A549 (cell line): ENCODE measurements at regions not wholly inside any gene's neighbourhood (a gene's known extent, or its start where the extent isn't known, plus 50 kb on each side); places are given as distances from the start of the nearest gene placed in this dataset.

Source experiments
- ATAC-seq, 2 experiments: fragments of 200-7000 bp in 1 of 2; fragments of >200 bp in 1 of 2; cut with Nextera tagmentation in 1 of 2; cut with Tn5 transposase in 1 of 2; 3 replicates each; pipeline versions ENCODE4 v1.8.0 to v1.9.1; 2018 to 2020; ENCODE audit warnings: mild to moderate bottlenecking in 1 of 2, moderate library complexity in 1 of 2
- CTCF ChIA-PET: fragments of 300-600 bp; sonication (Branson Sonifier 250); formaldehyde crosslinking; extraction: SDS; loops from one replicate; lab custom pipeline; 2021; ENCODE audit warnings: antibody characterized with exemption, inconsistent platforms; lab: Yijun Ruan, JAX
- POLR2A ChIA-PET: fragments of 350-600 bp; formaldehyde crosslinking; extraction: SDS; loops from one replicate; lab custom pipeline; 2021; ENCODE audit warnings: antibody characterized with exemption, inconsistent platforms; lab: Yijun Ruan, JAX
- DNase-seq, 2 experiments: peaks; one replicate each; pipeline versions ENCODE4 v3.0.0 to v3.0.0-alpha.2; 2011 to 2016; ENCODE audit warnings: low read depth in 1 of 2, low spot score in 1 of 2
- FAIRE-seq: peaks from 2 replicates; lab custom pipeline; 2011; peaks lifted over from hg19 to GRCh38; lab: Jason Lieb, UNC
- H3K27ac ChIP-seq, 2 experiments: fragments of >200 bp; sonication (Bioruptor Twin); formaldehyde crosslinking; 3 replicates each; pipeline ENCODE4 v1.5.1; 2016 to 2017
- H3K4me1 ChIP-seq: fragments of >200 bp; sonication (Bioruptor Twin); formaldehyde crosslinking; 3 replicates; pipeline ENCODE4 v1.6.1; 2016
- H3K4me2 ChIP-seq: fragments of >200 bp; sonication (Bioruptor Twin); formaldehyde crosslinking; 3 replicates; pipeline ENCODE4 v1.6.1; 2016
- H3K4me3 ChIP-seq: fragments of >200 bp; sonication (Bioruptor Twin); formaldehyde crosslinking; 3 replicates; pipeline ENCODE4 v1.5.1; 2016
- H3K9me3 ChIP-seq: fragments of >200 bp; sonication (Bioruptor Twin); formaldehyde crosslinking; 3 replicates; pipeline ENCODE4 v1.6.1; 2016
- BHLHE40 ChIP-seq: IDR thresholded peaks from 2 replicates; pipeline ENCODE4 v1.6.1; 2012; ENCODE audit warnings: low read depth, low read length, inconsistent platforms
- CEBPB ChIP-seq, 2 experiments: fragments of >200 bp in 1 of 2; sonication (Bioruptor Twin) in 1 of 2; formaldehyde crosslinking in 1 of 2; IDR thresholded peaks; 2 replicates each; pipeline ENCODE4 v1.6.1; 2012 to 2016
- EHF ChIP-seq: fragments of 250-450 bp; sonication (Bioruptor Pico); IDR thresholded peaks from 2 replicates; pipeline ENCODE4 v1.5.0; 2020; ENCODE audit warnings: mild to moderate bottlenecking
- FOSL2 ChIP-seq, 2 experiments: fragments of 450-650 bp in 1 of 2; fragments of >200 bp in 1 of 2; sonication (Bioruptor Twin) in 1 of 2; formaldehyde crosslinking; IDR thresholded peaks; 2 replicates each; pipeline versions ENCODE4 v1.5.0 to v1.6.1; 2016 to 2020; ENCODE audit warnings: mild to moderate bottlenecking in 1 of 2, moderate library complexity in 1 of 2
- FOXS1 ChIP-seq: fragments of 250-450 bp; sonication (Bioruptor Pico); IDR thresholded peaks from 2 replicates; pipeline ENCODE4 v1.5.0; 2020; ENCODE audit warnings: mild to moderate bottlenecking, moderate library complexity
- HDAC2 ChIP-seq: fragments of 200-600 bp; sonication (generic); IDR thresholded peaks from 2 replicates; pipeline ENCODE4 v1.6.1; 2016
- HOXB13 ChIP-seq: fragments of 250-450 bp; sonication (Bioruptor Pico); IDR thresholded peaks from 2 replicates; pipeline ENCODE4 v1.5.0; 2020; ENCODE audit warnings: low read depth, mild to moderate bottlenecking, moderate library complexity
- HOXB5 ChIP-seq: fragments of 250-450 bp; sonication (Bioruptor Pico); IDR thresholded peaks from 2 replicates; pipeline ENCODE4 v1.5.0; 2020; ENCODE audit warnings: mild to moderate bottlenecking, moderate library complexity
- MAFK ChIP-seq: fragments of 450-650 bp; IDR thresholded peaks from 2 replicates; pipeline ENCODE4 v1.6.1; 2014; ENCODE audit not compliant: partially characterized antibody
- NFE2L2 ChIP-seq: fragments of 150-350 bp; conservative IDR thresholded peaks from 2 replicates; pipeline ENCODE4 v1.6.1; 2014; ENCODE audit warnings: low read length
- NPAS2 ChIP-seq: fragments of 250-450 bp; sonication (Bioruptor Pico); IDR thresholded peaks from 2 replicates; pipeline ENCODE4 v1.8.0; 2022; ENCODE audit warnings: mild to moderate bottlenecking, moderate library complexity, borderline replicate concordance
- NR3C1 ChIP-seq: fragments of >200 bp; sonication (Bioruptor Twin); formaldehyde crosslinking; IDR thresholded peaks from 3 replicates; pipeline ENCODE4 v1.6.1; 2017
- POLR2A ChIP-seq: IDR thresholded peaks from 2 replicates; pipeline ENCODE4 v1.6.1; 2012; ENCODE audit warnings: mild to moderate bottlenecking, low read length
- RARB ChIP-seq: fragments of 250-450 bp; sonication (Bioruptor Pico); IDR thresholded peaks from 2 replicates; pipeline ENCODE4 v1.8.0; 2021; ENCODE audit warnings: mild to moderate bottlenecking, moderate library complexity
- ZNF302 ChIP-seq: fragments of 250-450 bp; sonication (Bioruptor Pico); IDR thresholded peaks from 2 replicates; pipeline ENCODE4 v1.9.0; 2021; ENCODE audit warnings: inconsistent platforms, mild to moderate bottlenecking, moderate library complexity
- WGBS: methylation state at CpG from one replicate; pipeline ENCODE4 v1.1.6; 2017; ENCODE audit errors: missing lambda C conversion rate; 5-methylcytosine and 5-hydroxymethylcytosine counted together
- TF ChIP-seq, protein P1 (sequence below): IDR thresholded peaks from 2 replicates; pipeline ENCODE4 v1.6.1; 2012; ENCODE audit warnings: low read depth, borderline replicate concordance
- TF ChIP-seq, protein P2 (sequence below): fragments of >200 bp; sonication (Bioruptor Twin); formaldehyde crosslinking; IDR thresholded peaks from 2 replicates; pipeline ENCODE4 v1.6.1; 2016
- TF ChIP-seq, protein P3 (sequence below): fragments of >200 bp; sonication (Bioruptor Twin); formaldehyde crosslinking; IDR thresholded peaks from 3 replicates; pipeline ENCODE4 v1.6.1; 2016
- TF ChIP-seq, protein P4 (sequence below): fragments of 150-350 bp; IDR thresholded peaks from 2 replicates; pipeline ENCODE4 v1.6.1; 2014; ENCODE audit warnings: low read depth, mild to moderate bottlenecking, low read length
- TF ChIP-seq, protein P5 (sequence below): fragments of 250-450 bp; sonication (Bioruptor Pico); IDR thresholded peaks from 2 replicates; pipeline ENCODE4 v1.5.0; 2020; ENCODE audit warnings: low read depth, mild to moderate bottlenecking, moderate library complexity

DNA sequence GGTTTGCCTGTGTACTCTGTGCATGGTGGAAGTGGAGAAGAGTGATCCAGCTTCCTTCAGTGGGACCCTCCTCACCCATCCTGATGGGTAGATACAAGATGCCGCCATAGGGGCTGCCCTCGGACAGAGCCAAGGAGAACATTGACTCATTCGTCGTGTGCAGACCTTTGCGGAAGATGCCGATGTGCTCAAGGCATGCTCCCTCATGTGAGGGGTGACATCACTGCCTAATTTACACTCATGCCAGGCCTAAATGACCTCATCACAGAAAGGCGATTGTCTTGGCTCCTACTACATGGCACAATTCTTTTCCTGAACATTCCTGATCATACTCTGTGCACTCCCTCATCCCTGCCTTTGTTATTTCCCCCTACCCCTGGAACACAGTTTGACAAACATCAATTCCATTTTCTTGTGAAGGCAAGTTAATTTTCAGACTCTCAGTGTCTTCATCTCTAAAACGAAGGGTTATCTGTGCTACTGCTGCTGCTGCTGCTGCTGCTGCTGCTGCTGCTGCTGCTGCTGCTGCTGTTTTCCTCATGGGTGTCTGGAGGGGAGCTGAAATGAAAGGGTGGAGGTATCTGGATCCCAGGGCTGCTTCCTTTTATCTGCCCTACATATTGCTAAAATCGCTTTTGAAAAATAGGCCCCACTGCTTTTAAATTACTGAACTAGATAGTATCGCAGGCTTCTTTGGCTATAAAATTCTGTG is 146.5 kb upstream of the ARGLU1 start:
- no peak overlapping the region for H3K27ac ChIP-seq
- CTCF ChIA-PET = interaction anchor here (0.5 kb wide), 1 partner anchor 8 kb away, joined by 3 read pairs; no protein-coding TSS in a partner anchor
- WGBS = 34% methylated on average over 10 of the region's 10 CpGs
- no peak for FAIRE-seq
- H3K9me3 ChIP-seq = no peaks in the 10 kb centered on the region
- no peak for DNase-seq
- TF ChIP-seq, protein P1, sequence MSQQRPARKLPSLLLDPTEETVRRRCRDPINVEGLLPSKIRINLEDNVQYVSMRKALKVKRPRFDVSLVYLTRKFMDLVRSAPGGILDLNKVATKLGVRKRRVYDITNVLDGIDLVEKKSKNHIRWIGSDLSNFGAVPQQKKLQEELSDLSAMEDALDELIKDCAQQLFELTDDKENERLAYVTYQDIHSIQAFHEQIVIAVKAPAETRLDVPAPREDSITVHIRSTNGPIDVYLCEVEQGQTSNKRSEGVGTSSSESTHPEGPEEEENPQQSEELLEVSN = no peak
- TF ChIP-seq MAFK (no peak), POLR2A (no peak), HOXB13 (CRISPR knock-in tag) (no peak), RARB (CRISPR knock-in tag) (no peak), EHF (CRISPR knock-in tag) (no peak), NPAS2 (CRISPR knock-in tag) (no peak), NR3C1 (no peak), BHLHE40 (no peak), FOXS1 (CRISPR knock-in tag) (no peak), HDAC2 (no peak)
- TF ChIP-seq, protein P2, sequence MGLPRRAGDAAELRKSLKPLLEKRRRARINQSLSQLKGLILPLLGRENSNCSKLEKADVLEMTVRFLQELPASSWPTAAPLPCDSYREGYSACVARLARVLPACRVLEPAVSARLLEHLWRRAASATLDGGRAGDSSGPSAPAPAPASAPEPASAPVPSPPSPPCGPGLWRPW = no peak
- TF ChIP-seq, protein P3, sequence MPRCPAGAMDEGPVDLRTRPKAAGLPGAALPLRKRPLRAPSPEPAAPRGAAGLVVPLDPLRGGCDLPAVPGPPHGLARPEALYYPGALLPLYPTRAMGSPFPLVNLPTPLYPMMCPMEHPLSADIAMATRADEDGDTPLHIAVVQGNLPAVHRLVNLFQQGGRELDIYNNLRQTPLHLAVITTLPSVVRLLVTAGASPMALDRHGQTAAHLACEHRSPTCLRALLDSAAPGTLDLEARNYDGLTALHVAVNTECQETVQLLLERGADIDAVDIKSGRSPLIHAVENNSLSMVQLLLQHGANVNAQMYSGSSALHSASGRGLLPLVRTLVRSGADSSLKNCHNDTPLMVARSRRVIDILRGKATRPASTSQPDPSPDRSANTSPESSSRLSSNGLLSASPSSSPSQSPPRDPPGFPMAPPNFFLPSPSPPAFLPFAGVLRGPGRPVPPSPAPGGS = no peak
- TF ChIP-seq, protein P4, sequence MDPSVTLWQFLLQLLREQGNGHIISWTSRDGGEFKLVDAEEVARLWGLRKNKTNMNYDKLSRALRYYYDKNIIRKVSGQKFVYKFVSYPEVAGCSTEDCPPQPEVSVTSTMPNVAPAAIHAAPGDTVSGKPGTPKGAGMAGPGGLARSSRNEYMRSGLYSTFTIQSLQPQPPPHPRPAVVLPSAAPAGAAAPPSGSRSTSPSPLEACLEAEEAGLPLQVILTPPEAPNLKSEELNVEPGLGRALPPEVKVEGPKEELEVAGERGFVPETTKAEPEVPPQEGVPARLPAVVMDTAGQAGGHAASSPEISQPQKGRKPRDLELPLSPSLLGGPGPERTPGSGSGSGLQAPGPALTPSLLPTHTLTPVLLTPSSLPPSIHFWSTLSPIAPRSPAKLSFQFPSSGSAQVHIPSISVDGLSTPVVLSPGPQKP = no peak
- ATAC-seq = no peak
- no peak overlapping the region for H3K4me2 ChIP-seq
- no peaks in the 10 kb centered on the region for H3K4me1 ChIP-seq
- POLR2A ChIA-PET = no interaction called here
- H3K4me3 ChIP-seq = no peak overlapping the region

DNA sequence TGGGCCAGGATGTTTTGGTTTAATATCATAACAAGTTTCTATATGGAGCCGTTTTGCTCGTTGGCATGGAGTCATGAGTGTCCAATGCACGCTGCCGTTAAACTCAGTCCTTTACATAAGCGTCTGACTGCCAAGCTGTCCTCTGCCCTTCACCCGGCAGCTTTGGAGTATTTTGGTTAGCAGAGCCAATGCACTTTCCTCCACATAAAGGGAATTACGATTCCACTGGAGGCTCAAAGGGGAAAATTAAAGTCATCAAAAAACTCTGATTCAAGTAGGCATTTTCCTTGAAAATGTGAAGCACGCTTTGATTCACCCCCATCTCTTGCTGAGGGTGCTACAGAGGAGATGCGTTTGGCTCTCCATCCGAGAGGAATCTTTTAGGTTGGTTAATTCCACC is 144.4 kb upstream of the ARGLU1 start:
- Histone ChIP-seq H3K9me3 (no peaks in the 10 kb centered on the region), H3K4me2 (no peak overlapping the region), H3K4me3 (no peak overlapping the region), H3K27ac (no peak overlapping the region), H3K4me1 (no peaks in the 10 kb centered on the region)
- no peak for DNase-seq
- WGBS = 42% methylated on average over 10 of the region's 10 CpGs
- POLR2A ChIA-PET = no interaction called here
- ATAC-seq = no peak
- CTCF ChIA-PET = no interaction called here
- TF ChIP-seq FOSL2 (IDR thresholded peaks at IDR 0.05) = no peak
- TF ChIP-seq FOSL2 (CRISPR knock-in tag; IDR thresholded peaks at IDR 0.05) = no peak
- TF ChIP-seq ZNF302 (CRISPR knock-in tag) = no peak
- TF ChIP-seq, protein P1 = no peak
- TF ChIP-seq, protein P5, sequence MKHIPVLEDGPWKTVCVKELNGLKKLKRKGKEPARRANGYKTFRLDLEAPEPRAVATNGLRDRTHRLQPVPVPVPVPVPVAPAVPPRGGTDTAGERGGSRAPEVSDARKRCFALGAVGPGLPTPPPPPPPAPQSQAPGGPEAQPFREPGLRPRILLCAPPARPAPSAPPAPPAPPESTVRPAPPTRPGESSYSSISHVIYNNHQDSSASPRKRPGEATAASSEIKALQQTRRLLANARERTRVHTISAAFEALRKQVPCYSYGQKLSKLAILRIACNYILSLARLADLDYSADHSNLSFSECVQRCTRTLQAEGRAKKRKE (CRISPR knock-in tag) = no peak
- no peak for TF ChIP-seq NFE2L2
- no peak for TF ChIP-seq CEBPB (IDR thresholded peaks at IDR 0.05)
- TF ChIP-seq, protein P3 = no peak
- TF ChIP-seq, protein P2 = no peak
- no peak for TF ChIP-seq HOXB5 (CRISPR knock-in tag)
- FAIRE-seq = no peak
